Esophagus squamous epithelium (tissue), 4 donors: ENCODE measurements at regions not wholly inside any gene's neighbourhood (a gene's known extent, or its start where the extent isn't known, plus 50 kb on each side); places are given as distances from the start of the nearest gene placed in this dataset.

Experiments
- POLR2A ChIP-seq, 4 donors: fragments of 450-650 bp; IDR thresholded peaks; one replicate each; pipeline ENCODE4 v1.6.1; 2017; ENCODE audit warnings: antibody characterized with exemption in 4 of 4, mild to moderate bottlenecking in 4 of 4, moderate library complexity in 3 of 4
- TF ChIP-seq, protein P1 (sequence below), 6 experiments: fragments of 450-650 bp in 4 of 6; fragments of 200-600 bp in 2 of 6; sonication (generic) in 2 of 6; IDR thresholded peaks; one replicate each; pipeline ENCODE4 v1.5.1; 2016 to 2019; ENCODE audit warnings: antibody characterized with exemption in 6 of 6, mild to moderate bottlenecking in 4 of 6, moderate library complexity in 4 of 6

DNA sequence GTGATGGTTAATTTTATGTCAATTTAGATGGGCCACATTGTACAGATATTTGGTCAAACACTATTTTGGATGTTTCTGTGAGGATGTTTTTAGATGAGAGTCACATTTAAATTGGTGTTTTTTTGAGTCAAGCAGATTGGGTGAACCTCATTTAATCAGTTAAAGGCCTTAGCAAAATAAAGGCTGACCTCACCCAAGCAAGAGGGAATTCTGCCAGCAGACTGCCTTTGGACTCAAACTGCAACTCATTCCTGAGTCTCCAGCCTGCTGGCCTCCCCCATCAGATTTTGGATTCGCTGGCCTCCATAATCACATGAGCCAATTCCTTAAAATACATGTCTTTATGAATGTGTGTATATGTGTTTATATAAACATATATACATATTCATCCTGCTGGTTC, 282.7 kb upstream of the POU5F2 start:
- TF ChIP-seq, protein P1, sequence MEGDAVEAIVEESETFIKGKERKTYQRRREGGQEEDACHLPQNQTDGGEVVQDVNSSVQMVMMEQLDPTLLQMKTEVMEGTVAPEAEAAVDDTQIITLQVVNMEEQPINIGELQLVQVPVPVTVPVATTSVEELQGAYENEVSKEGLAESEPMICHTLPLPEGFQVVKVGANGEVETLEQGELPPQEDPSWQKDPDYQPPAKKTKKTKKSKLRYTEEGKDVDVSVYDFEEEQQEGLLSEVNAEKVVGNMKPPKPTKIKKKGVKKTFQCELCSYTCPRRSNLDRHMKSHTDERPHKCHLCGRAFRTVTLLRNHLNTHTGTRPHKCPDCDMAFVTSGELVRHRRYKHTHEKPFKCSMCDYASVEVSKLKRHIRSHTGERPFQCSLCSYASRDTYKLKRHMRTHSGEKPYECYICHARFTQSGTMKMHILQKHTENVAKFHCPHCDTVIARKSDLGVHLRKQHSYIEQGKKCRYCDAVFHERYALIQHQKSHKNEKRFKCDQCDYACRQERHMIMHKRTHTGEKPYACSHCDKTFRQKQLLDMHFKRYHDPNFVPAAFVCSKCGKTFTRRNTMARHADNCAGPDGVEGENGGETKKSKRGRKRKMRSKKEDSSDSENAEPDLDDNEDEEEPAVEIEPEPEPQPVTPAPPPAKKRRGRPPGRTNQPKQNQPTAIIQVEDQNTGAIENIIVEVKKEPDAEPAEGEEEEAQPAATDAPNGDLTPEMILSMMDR (IDR thresholded peaks at IDR 0.05): no peak
- TF ChIP-seq POLR2A (IDR thresholded peaks at IDR 0.05): no peak
